OCI-LY1 (cell line): ENCODE measurements at regions not wholly inside any gene's neighbourhood (a gene's known extent, or its start where the extent isn't known, plus 50 kb on each side); places are given as distances from the start of the nearest gene placed in this dataset.

Source experiments
- H2AFZ ChIP-seq: fragments of 200-600 bp; sonication (generic), shearing (Covaris generic); 2 replicates; pipeline ENCODE4 v1.6.0; 2014; ENCODE audit warnings: antibody characterized with exemption, mild to moderate bottlenecking, low read length
- H3F3A ChIP-seq: fragments of 200-600 bp; sonication (generic), shearing (Covaris generic); 2 replicates; pipeline ENCODE4 v1.6.0; 2014; ENCODE audit warnings: mild to moderate bottlenecking, antibody characterized with exemption, low read length, moderate library complexity; ENCODE audit not compliant: insufficient read depth
- H3K27ac ChIP-seq: fragments of 200-600 bp; sonication (generic); 2 replicates; pipeline ENCODE4 v1.5.1; 2014; ENCODE audit warnings: low read length, mixed run types, mild to moderate bottlenecking, low read depth; ENCODE audit not compliant: poor library complexity, severe bottlenecking
- H3K27me3 ChIP-seq: fragments of 200-600 bp; sonication (generic); 2 replicates; pipeline ENCODE4 v1.6.0; 2014; ENCODE audit warnings: antibody characterized with exemption, mild to moderate bottlenecking, low read length, moderate library complexity; ENCODE audit not compliant: insufficient read depth
- H3K36me3 ChIP-seq: fragments of 200-600 bp; sonication (generic); 2 replicates; pipeline ENCODE4 v1.6.1; 2014; ENCODE audit warnings: mild to moderate bottlenecking, antibody characterized with exemption, low read length, moderate library complexity, mixed read lengths; ENCODE audit not compliant: insufficient read depth
- H3K4me1 ChIP-seq: fragments of 200-600 bp; sonication (generic); 2 replicates; pipeline ENCODE4 v1.5.1; 2014; ENCODE audit warnings: mild to moderate bottlenecking, low read length, moderate library complexity; ENCODE audit not compliant: insufficient read depth, severe bottlenecking
- H3K4me2 ChIP-seq: fragments of 200-600 bp; sonication (generic), shearing (Covaris generic); 2 replicates; pipeline ENCODE4 v1.6.1; 2014; ENCODE audit warnings: low read length
- H3K4me3 ChIP-seq: fragments of 200-600 bp; sonication (generic); 2 replicates; pipeline ENCODE4 v1.5.1; 2014; ENCODE audit warnings: low read length, low read depth, mild to moderate bottlenecking, mixed read lengths; ENCODE audit not compliant: poor library complexity, severe bottlenecking
- H3K79me2 ChIP-seq: fragments of 200-600 bp; shearing (Covaris generic); 2 replicates; pipeline ENCODE4 v1.6.1; 2016; ENCODE audit warnings: mixed run types, low read length, mixed read lengths; ENCODE audit not compliant: insufficient read depth
- H3K9ac ChIP-seq: fragments of 200-600 bp; sonication (generic), shearing (Covaris generic); 2 replicates; pipeline ENCODE4 v1.6.1; 2014; ENCODE audit warnings: mild to moderate bottlenecking, low read length, mixed read lengths
- H3K9me2 ChIP-seq: fragments of 200-600 bp; sonication (generic), shearing (Covaris generic); 2 replicates; pipeline ENCODE4 v1.6.1; 2014; ENCODE audit warnings: low read depth, mild to moderate bottlenecking, low read length, mixed read lengths
- H3K9me3 ChIP-seq: fragments of 200-600 bp; shearing (Covaris generic); 2 replicates; pipeline ENCODE4 v1.6.1; 2014; ENCODE audit warnings: low read length, mixed read lengths
- H4K20me1 ChIP-seq: fragments of 200-600 bp; sonication (generic), shearing (Covaris generic); 2 replicates; pipeline ENCODE4 v1.6.0; 2016; ENCODE audit warnings: mild to moderate bottlenecking, low read length; ENCODE audit not compliant: insufficient read depth
- EZH2 ChIP-seq: fragments of 200-600 bp; sonication (generic), shearing (Covaris generic); IDR thresholded peaks from 2 replicates; pipeline ENCODE4 v1.8.0; 2017; ENCODE audit warnings: borderline replicate concordance, mixed run types, mild to moderate bottlenecking, antibody characterized with exemption, low read length, moderate library complexity, mixed read lengths
- TF ChIP-seq, protein P1 (sequence below): fragments of 200-600 bp; sonication (generic), shearing (Covaris generic); IDR thresholded peaks from 2 replicates; pipeline ENCODE4 v1.5.1; 2017; ENCODE audit warnings: mild to moderate bottlenecking, antibody characterized with exemption, low read length, moderate library complexity, mixed read lengths

- H3K4me1 ChIP-seq, result no peaks in the 10 kb centered on the region
- H3K9me2 ChIP-seq, result no peaks in the 10 kb centered on the region
- no peak overlapping the region for H3K27ac ChIP-seq
- H3K9ac ChIP-seq, result no peak overlapping the region
- H3K79me2 ChIP-seq, result no peaks in the 10 kb centered on the region
- no peaks in the 10 kb centered on the region for H3K36me3 ChIP-seq
- H3K9me3 ChIP-seq, result no peaks in the 10 kb centered on the region
- H3K4me3 ChIP-seq, result no peak overlapping the region
- no peaks in the 10 kb centered on the region for H3K27me3 ChIP-seq
- no peaks in the 10 kb centered on the region for H4K20me1 ChIP-seq
- no peak overlapping the region for H2AFZ ChIP-seq
- H3F3A ChIP-seq, result no peaks in the 10 kb centered on the region
- no peak overlapping the region for H3K4me2 ChIP-seq
- TF ChIP-seq, protein P1, sequence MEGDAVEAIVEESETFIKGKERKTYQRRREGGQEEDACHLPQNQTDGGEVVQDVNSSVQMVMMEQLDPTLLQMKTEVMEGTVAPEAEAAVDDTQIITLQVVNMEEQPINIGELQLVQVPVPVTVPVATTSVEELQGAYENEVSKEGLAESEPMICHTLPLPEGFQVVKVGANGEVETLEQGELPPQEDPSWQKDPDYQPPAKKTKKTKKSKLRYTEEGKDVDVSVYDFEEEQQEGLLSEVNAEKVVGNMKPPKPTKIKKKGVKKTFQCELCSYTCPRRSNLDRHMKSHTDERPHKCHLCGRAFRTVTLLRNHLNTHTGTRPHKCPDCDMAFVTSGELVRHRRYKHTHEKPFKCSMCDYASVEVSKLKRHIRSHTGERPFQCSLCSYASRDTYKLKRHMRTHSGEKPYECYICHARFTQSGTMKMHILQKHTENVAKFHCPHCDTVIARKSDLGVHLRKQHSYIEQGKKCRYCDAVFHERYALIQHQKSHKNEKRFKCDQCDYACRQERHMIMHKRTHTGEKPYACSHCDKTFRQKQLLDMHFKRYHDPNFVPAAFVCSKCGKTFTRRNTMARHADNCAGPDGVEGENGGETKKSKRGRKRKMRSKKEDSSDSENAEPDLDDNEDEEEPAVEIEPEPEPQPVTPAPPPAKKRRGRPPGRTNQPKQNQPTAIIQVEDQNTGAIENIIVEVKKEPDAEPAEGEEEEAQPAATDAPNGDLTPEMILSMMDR, result no peak
- TF ChIP-seq EZH2, result no peak
These were observed 1172.5 kb downstream of the CDH12 start for GRCh38 chr5:21680641-21681040.

GRCh38 chr5:21680196-21680595 lies 1172.9 kb downstream of the CDH12 start:
- H2AFZ ChIP-seq, result no peak overlapping the region
- no peak for TF ChIP-seq EZH2
- TF ChIP-seq, protein P1, result no peak
- no peak overlapping the region for H3K4me3 ChIP-seq
- H3K4me1 ChIP-seq, result no peaks in the 10 kb centered on the region
- H3K9me3 ChIP-seq, result no peaks in the 10 kb centered on the region
- H4K20me1 ChIP-seq, result no peaks in the 10 kb centered on the region
- H3K9me2 ChIP-seq, result no peaks in the 10 kb centered on the region
- H3K4me2 ChIP-seq, result no peak overlapping the region
- H3K9ac ChIP-seq, result no peak overlapping the region
- H3K27ac ChIP-seq, result no peak overlapping the region
- H3K27me3 ChIP-seq, result no peaks in the 10 kb centered on the region
- H3F3A ChIP-seq, result no peaks in the 10 kb centered on the region
- H3K36me3 ChIP-seq, result no peaks in the 10 kb centered on the region
- no peaks in the 10 kb centered on the region for H3K79me2 ChIP-seq

DNA sequence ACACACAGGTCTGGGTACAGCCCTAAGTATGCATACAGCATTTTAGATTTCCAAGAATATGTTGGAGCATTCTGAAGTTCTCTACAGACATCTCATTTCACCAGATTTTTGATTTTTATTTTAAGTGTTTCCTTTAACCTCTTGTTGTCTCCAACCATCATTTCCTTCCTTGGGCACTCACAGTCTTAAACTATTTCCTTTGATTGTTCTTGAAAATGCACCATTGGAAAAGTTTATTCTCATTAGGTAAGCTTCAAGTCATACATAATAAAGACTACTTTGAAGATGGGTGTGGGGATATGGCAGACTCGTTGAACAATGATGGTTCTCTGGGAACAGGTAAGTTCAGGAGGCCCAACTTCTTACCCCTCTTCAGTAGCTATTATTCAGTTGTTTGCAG lies 1174.6 kb downstream of the CDH12 start:
- H3F3A ChIP-seq, result no peaks in the 10 kb centered on the region
- H4K20me1 ChIP-seq, result no peaks in the 10 kb centered on the region
- H2AFZ ChIP-seq, result no peak overlapping the region
- no peaks in the 10 kb centered on the region for H3K9me3 ChIP-seq
- no peaks in the 10 kb centered on the region for H3K36me3 ChIP-seq
- H3K27me3 ChIP-seq, result no peaks in the 10 kb centered on the region
- TF ChIP-seq, protein P1, result no peak
- no peak for TF ChIP-seq EZH2
- H3K9ac ChIP-seq, result no peak overlapping the region
- no peaks in the 10 kb centered on the region for H3K9me2 ChIP-seq
- H3K4me1 ChIP-seq, result no peaks in the 10 kb centered on the region
- H3K27ac ChIP-seq, result no peak overlapping the region
- H3K79me2 ChIP-seq, result no peaks in the 10 kb centered on the region
- no peak overlapping the region for H3K4me3 ChIP-seq
- no peak overlapping the region for H3K4me2 ChIP-seq
